ENCODE measurements at regions not wholly inside any gene's neighbourhood (a gene's known extent, or its start where the extent isn't known, plus 50 kb on each side); places are given as distances from the start of the nearest gene placed in this dataset.

GRCh38 chr13:112198396-112199010 is 131.6 kb downstream of the SOX1 start:
- H3K4me3 ChIP-seq (ENCODE audit: extremely low read depth, insufficient read depth, low read length, poor library complexity, severe bottlenecking), result no peak overlapping the region
- no peaks in the 10 kb centered on the region for H3K36me3 ChIP-seq (ENCODE audit: control insufficient read depth, insufficient read depth, low read length)
- no peaks in the 10 kb centered on the region for H3K4me1 ChIP-seq (ENCODE audit: control insufficient read depth, insufficient read depth, low read length, poor library complexity, severe bottlenecking)
- H3K9me3 ChIP-seq (ENCODE audit: control insufficient read depth, low read length), result no peaks in the 10 kb centered on the region
- WGBS, 2 experiments (ENCODE audit: insufficient coverage in 2 of 2), result 86 to 88% methylated on average over 9 of the region's 17 CpGs
- H3K27ac ChIP-seq (ENCODE audit: low read depth, low read length, severe bottlenecking), result no peak overlapping the region

GRCh38 chr13:112200200-112200599 is 133.3 kb downstream of the SOX1 start:
- Histone ChIP-seq H3K4me3 (ENCODE audit: extremely low read depth, insufficient read depth, low read length, poor library complexity, severe bottlenecking) (no peak overlapping the region), H3K9me3 (ENCODE audit: control insufficient read depth, low read length) (no peaks in the 10 kb centered on the region), H3K36me3 (ENCODE audit: control insufficient read depth, insufficient read depth, low read length) (no peaks in the 10 kb centered on the region), H3K27ac (ENCODE audit: low read depth, low read length, severe bottlenecking) (no peak overlapping the region), H3K4me1 (ENCODE audit: control insufficient read depth, insufficient read depth, low read length, poor library complexity, severe bottlenecking) (peaks cover 6% of the 10 kb centered on the region)
- WGBS, 2 experiments (ENCODE audit: insufficient coverage in 2 of 2), result 89 to 93% methylated on average over 6 to 10 of the region's 10 CpGs

- 95% methylated on average over 19 of the region's 19 CpGs for WGBS, 2 experiments (ENCODE audit: insufficient coverage in 2 of 2)
- Histone ChIP-seq H3K4me1 (ENCODE audit: control insufficient read depth, insufficient read depth, low read length, poor library complexity, severe bottlenecking) (peaks cover 6% of the 10 kb centered on the region), H3K36me3 (ENCODE audit: control insufficient read depth, insufficient read depth, low read length) (no peaks in the 10 kb centered on the region)
These were observed 135.3 kb downstream of the SOX1 start for GRCh38 chr13:112202266-112202665.

GRCh38 chr13:112202966-112203365 is 136.0 kb downstream of the SOX1 start:
- WGBS, 2 experiments (ENCODE audit: insufficient coverage in 2 of 2), result 74 to 76% methylated on average over 7 to 10 of the region's 10 CpGs

More at GRCh38 chr13:112202266-112202665, 135.3 kb downstream of the SOX1 start:
- no peak overlapping the region for H3K27ac ChIP-seq (ENCODE audit: low read depth, low read length, severe bottlenecking)
- H3K9me3 ChIP-seq (ENCODE audit: control insufficient read depth, low read length), result no peaks in the 10 kb centered on the region
- no peak overlapping the region for H3K4me3 ChIP-seq (ENCODE audit: extremely low read depth, insufficient read depth, low read length, poor library complexity, severe bottlenecking)

GRCh38 chr13:112203614-112204013 is 136.7 kb downstream of the SOX1 start:
- WGBS, 2 experiments (ENCODE audit: insufficient coverage in 2 of 2), result 85 to 90% methylated on average over 5 to 6 of the region's 6 CpGs
- Histone ChIP-seq H3K36me3 (ENCODE audit: control insufficient read depth, insufficient read depth, low read length) (no peaks in the 10 kb centered on the region), H3K9me3 (ENCODE audit: control insufficient read depth, low read length) (no peaks in the 10 kb centered on the region), H3K4me1 (ENCODE audit: control insufficient read depth, insufficient read depth, low read length, poor library complexity, severe bottlenecking) (peaks cover 6% of the 10 kb centered on the region), H3K4me3 (ENCODE audit: extremely low read depth, insufficient read depth, low read length, poor library complexity, severe bottlenecking) (no peak overlapping the region), H3K27ac (ENCODE audit: low read depth, low read length, severe bottlenecking) (no peak overlapping the region)

More at GRCh38 chr13:112202966-112203365, 136.0 kb downstream of the SOX1 start:
- peaks cover 6% of the 10 kb centered on the region for H3K4me1 ChIP-seq (ENCODE audit: control insufficient read depth, insufficient read depth, low read length, poor library complexity, severe bottlenecking)
- H3K4me3 ChIP-seq (ENCODE audit: extremely low read depth, insufficient read depth, low read length, poor library complexity, severe bottlenecking), result no peak overlapping the region
- no peaks in the 10 kb centered on the region for H3K36me3 ChIP-seq (ENCODE audit: control insufficient read depth, insufficient read depth, low read length)
- H3K27ac ChIP-seq (ENCODE audit: low read depth, low read length, severe bottlenecking), result no peak overlapping the region
- no peaks in the 10 kb centered on the region for H3K9me3 ChIP-seq (ENCODE audit: control insufficient read depth, low read length)

- Histone ChIP-seq H3K9me3 (ENCODE audit: control insufficient read depth, low read length) (no peaks in the 10 kb centered on the region), H3K27ac (ENCODE audit: low read depth, low read length, severe bottlenecking) (no peak overlapping the region), H3K4me3 (ENCODE audit: extremely low read depth, insufficient read depth, low read length, poor library complexity, severe bottlenecking) (no peak overlapping the region), H3K4me1 (ENCODE audit: control insufficient read depth, insufficient read depth, low read length, poor library complexity, severe bottlenecking) (peaks cover 6% of the 10 kb centered on the region), H3K36me3 (ENCODE audit: control insufficient read depth, insufficient read depth, low read length) (no peaks in the 10 kb centered on the region)
- 25 to 27% methylated on average over 21 to 25 of the region's 33 CpGs for WGBS, 2 experiments (ENCODE audit: insufficient coverage in 2 of 2)
These were observed 137.7 kb downstream of the SOX1 start for GRCh38 chr13:112204346-112205327.

- no peaks in the 10 kb centered on the region for H3K36me3 ChIP-seq (ENCODE audit: control insufficient read depth, insufficient read depth, low read length)
- H3K4me1 ChIP-seq (ENCODE audit: control insufficient read depth, insufficient read depth, low read length, poor library complexity, severe bottlenecking), result peaks cover 6% of the 10 kb centered on the region
- H3K27ac ChIP-seq (ENCODE audit: low read depth, low read length, severe bottlenecking), result no peak overlapping the region
- no peak overlapping the region for H3K4me3 ChIP-seq (ENCODE audit: extremely low read depth, insufficient read depth, low read length, poor library complexity, severe bottlenecking)
- 17 to 30% methylated on average over 8 to 9 of the region's 12 CpGs for WGBS, 2 experiments (ENCODE audit: insufficient coverage in 2 of 2)
- H3K9me3 ChIP-seq (ENCODE audit: control insufficient read depth, low read length), result no peaks in the 10 kb centered on the region
These were observed 139.0 kb downstream of the SOX1 start for GRCh38 chr13:112205990-112206389.

- Histone ChIP-seq H3K4me1 (ENCODE audit: control insufficient read depth, insufficient read depth, low read length, poor library complexity, severe bottlenecking) (peaks cover 6% of the 10 kb centered on the region), H3K9me3 (ENCODE audit: control insufficient read depth, low read length) (no peaks in the 10 kb centered on the region), H3K27ac (ENCODE audit: low read depth, low read length, severe bottlenecking) (no peak overlapping the region), H3K4me3 (ENCODE audit: extremely low read depth, insufficient read depth, low read length, poor library complexity, severe bottlenecking) (no peak overlapping the region), H3K36me3 (ENCODE audit: control insufficient read depth, insufficient read depth, low read length) (no peaks in the 10 kb centered on the region)
- 23 to 47% methylated on average over 8 to 9 of the region's 11 CpGs for WGBS, 2 experiments (ENCODE audit: insufficient coverage in 2 of 2)
These were observed 140.2 kb downstream of the SOX1 start for GRCh38 chr13:112207129-112207528.

GRCh38 chr13:112208656-112209055 is 141.7 kb downstream of the SOX1 start:
- H3K9me3 ChIP-seq (ENCODE audit: control insufficient read depth, low read length), result no peaks in the 10 kb centered on the region
- 94% methylated on average over 6 of the region's 8 CpGs; no CpG with 5 or more reads in 1 of the 2 experiments for WGBS, 2 experiments (ENCODE audit: insufficient coverage in 2 of 2)
- no peak overlapping the region for H3K27ac ChIP-seq (ENCODE audit: low read depth, low read length, severe bottlenecking)
- H3K4me1 ChIP-seq (ENCODE audit: control insufficient read depth, insufficient read depth, low read length, poor library complexity, severe bottlenecking), result peaks cover 6% of the 10 kb centered on the region
- H3K4me3 ChIP-seq (ENCODE audit: extremely low read depth, insufficient read depth, low read length, poor library complexity, severe bottlenecking), result no peak overlapping the region
- no peaks in the 10 kb centered on the region for H3K36me3 ChIP-seq (ENCODE audit: control insufficient read depth, insufficient read depth, low read length)

GRCh38 chr13:112209266-112209665 is 142.3 kb downstream of the SOX1 start:
- Histone ChIP-seq H3K4me3 (ENCODE audit: extremely low read depth, insufficient read depth, low read length, poor library complexity, severe bottlenecking) (no peak overlapping the region), H3K9me3 (ENCODE audit: control insufficient read depth, low read length) (no peaks in the 10 kb centered on the region), H3K4me1 (ENCODE audit: control insufficient read depth, insufficient read depth, low read length, poor library complexity, severe bottlenecking) (peaks cover 6% of the 10 kb centered on the region), H3K27ac (ENCODE audit: low read depth, low read length, severe bottlenecking) (no peak overlapping the region), H3K36me3 (ENCODE audit: control insufficient read depth, insufficient read depth, low read length) (no peaks in the 10 kb centered on the region)
- 87 to 90% methylated on average over 12 of the region's 12 CpGs for WGBS, 2 experiments (ENCODE audit: insufficient coverage in 2 of 2)

Data from mesodermal cell (in vitro differentiated cells).